ENCODE measurements at regions not wholly inside any gene's neighbourhood (a gene's known extent, or its start where the extent isn't known, plus 50 kb on each side); places are given as distances from the start of the nearest gene placed in this dataset.
A peak's percentile ranks its signal among the peaks of the same experiment; 100 is the strongest.

GRCh38 chr6:156593127-156593526, 184.1 kb upstream of the ARID1B start:
- ATAC-seq, result no peak
- no peak for TF ChIP-seq ZC3H10 (CRISPR knock-in tag; IDR thresholded peaks at IDR 0.05)
- TF ChIP-seq TSHZ2 (CRISPR knock-in tag; IDR thresholded peaks at IDR 0.05), result no peak
- TF ChIP-seq ZFP30 (CRISPR knock-in tag; IDR thresholded peaks at IDR 0.05), result no peak
- no peak for TF ChIP-seq CSRNP3 (CRISPR knock-in tag; IDR thresholded peaks at IDR 0.05)
- TF ChIP-seq ESRRG (CRISPR knock-in tag; IDR thresholded peaks at IDR 0.05), result no peak
- no peak for TF ChIP-seq ZNF565 (CRISPR knock-in tag; conservative IDR thresholded peaks at IDR 0.05; ENCODE audit: low read depth)
- TF ChIP-seq CSDC2 (CRISPR knock-in tag; IDR thresholded peaks at IDR 0.05), result no peak
- no peak for TF ChIP-seq PATZ1 (CRISPR knock-in tag; IDR thresholded peaks at IDR 0.05; ENCODE audit: borderline replicate concordance)
- no peak for TF ChIP-seq PPARA (CRISPR knock-in tag; IDR thresholded peaks at IDR 0.05; ENCODE audit: borderline replicate concordance)

- no peak for TF ChIP-seq ZNF70 (CRISPR knock-in tag; IDR thresholded peaks at IDR 0.05)
- no peak for TF ChIP-seq TCF4 (CRISPR knock-in tag; IDR thresholded peaks at IDR 0.05; ENCODE audit: borderline replicate concordance)
- no peak for TF ChIP-seq ESRRG (CRISPR knock-in tag; IDR thresholded peaks at IDR 0.05)
- no peak for TF ChIP-seq BACH2 (CRISPR knock-in tag; IDR thresholded peaks at IDR 0.05; ENCODE audit: borderline replicate concordance)
- no peak for TF ChIP-seq CSDC2 (CRISPR knock-in tag; IDR thresholded peaks at IDR 0.05)
- TF ChIP-seq ZFP3 (CRISPR knock-in tag; IDR thresholded peaks at IDR 0.05), result no peak
- no peak for TF ChIP-seq TOX (CRISPR knock-in tag; IDR thresholded peaks at IDR 0.05; ENCODE audit: borderline replicate concordance)
- no peak for ATAC-seq
Measured at GRCh38 chr6:156590482-156590881, 186.7 kb upstream of the ARID1B start.

- TF ChIP-seq CREB5 (CRISPR knock-in tag; IDR thresholded peaks at IDR 0.05; ENCODE audit: low read depth) (no peak), TSHZ2 (CRISPR knock-in tag; IDR thresholded peaks at IDR 0.05) (no peak), OSR1 (CRISPR knock-in tag; IDR thresholded peaks at IDR 0.05) (no peak), PPARA (CRISPR knock-in tag; IDR thresholded peaks at IDR 0.05; ENCODE audit: borderline replicate concordance) (no peak), TOX (CRISPR knock-in tag; IDR thresholded peaks at IDR 0.05; ENCODE audit: borderline replicate concordance) (no peak), ISL1 (CRISPR knock-in tag; IDR thresholded peaks at IDR 0.05) (no peak), POU6F1 (CRISPR knock-in tag; IDR thresholded peaks at IDR 0.05; ENCODE audit: borderline replicate concordance, low read depth) (no peak), ARNTL (CRISPR knock-in tag; IDR thresholded peaks at IDR 0.05; ENCODE audit: borderline replicate concordance, low read depth) (no peak), ZNF70 (CRISPR knock-in tag; IDR thresholded peaks at IDR 0.05) (no peak), ZNF8 (CRISPR knock-in tag; IDR thresholded peaks at IDR 0.05) (no peak), ZC3H10 (CRISPR knock-in tag; IDR thresholded peaks at IDR 0.05) (no peak)
- ATAC-seq, result peak; percentile 36; the same call in 1 of the 3 replicates
Measured at GRCh38 chr6:156589281-156589680, 187.9 kb upstream of the ARID1B start.
